ENCODE measurements at regions not wholly inside any gene's neighbourhood (a gene's known extent, or its start where the extent isn't known, plus 50 kb on each side); places are given as distances from the start of the nearest gene placed in this dataset.

DNA sequence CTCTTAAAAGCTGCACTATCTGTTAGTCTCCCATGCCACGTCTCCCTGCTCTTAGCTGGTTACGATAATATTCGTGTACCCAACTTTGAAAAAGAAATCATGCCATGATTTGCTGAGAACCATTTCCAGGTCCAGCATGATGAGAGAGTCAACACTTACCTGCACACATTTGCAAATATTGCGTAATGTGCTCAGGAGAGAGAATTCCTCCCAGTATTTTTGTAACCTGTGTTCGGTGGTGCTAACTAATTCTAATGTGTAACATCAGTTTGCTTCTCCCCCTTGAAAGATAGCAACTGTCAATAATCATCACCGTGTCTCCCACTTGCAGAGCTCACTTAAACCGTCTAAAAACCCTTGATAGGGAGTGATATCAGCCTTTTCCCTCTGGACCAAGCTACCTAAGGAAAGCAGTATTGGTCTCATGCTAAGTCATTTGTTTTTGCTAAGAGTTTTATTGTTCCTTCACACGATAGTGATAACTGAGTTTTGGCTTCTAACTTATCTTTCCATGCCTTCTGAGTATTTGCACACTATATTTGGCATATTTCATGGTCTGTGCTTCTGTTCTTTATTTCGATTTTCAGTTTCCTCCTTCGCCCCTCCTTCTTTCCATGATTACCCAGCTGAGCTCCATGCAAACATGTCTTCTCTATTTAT lies 61.1 kb upstream of the IRF2BP2 start:
- TF ChIP-seq, protein P1, sequence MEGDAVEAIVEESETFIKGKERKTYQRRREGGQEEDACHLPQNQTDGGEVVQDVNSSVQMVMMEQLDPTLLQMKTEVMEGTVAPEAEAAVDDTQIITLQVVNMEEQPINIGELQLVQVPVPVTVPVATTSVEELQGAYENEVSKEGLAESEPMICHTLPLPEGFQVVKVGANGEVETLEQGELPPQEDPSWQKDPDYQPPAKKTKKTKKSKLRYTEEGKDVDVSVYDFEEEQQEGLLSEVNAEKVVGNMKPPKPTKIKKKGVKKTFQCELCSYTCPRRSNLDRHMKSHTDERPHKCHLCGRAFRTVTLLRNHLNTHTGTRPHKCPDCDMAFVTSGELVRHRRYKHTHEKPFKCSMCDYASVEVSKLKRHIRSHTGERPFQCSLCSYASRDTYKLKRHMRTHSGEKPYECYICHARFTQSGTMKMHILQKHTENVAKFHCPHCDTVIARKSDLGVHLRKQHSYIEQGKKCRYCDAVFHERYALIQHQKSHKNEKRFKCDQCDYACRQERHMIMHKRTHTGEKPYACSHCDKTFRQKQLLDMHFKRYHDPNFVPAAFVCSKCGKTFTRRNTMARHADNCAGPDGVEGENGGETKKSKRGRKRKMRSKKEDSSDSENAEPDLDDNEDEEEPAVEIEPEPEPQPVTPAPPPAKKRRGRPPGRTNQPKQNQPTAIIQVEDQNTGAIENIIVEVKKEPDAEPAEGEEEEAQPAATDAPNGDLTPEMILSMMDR (IDR thresholded peaks at IDR 0.05): no peak
- TF ChIP-seq POLR2A (IDR thresholded peaks at IDR 0.05) (no peak), EP300 (IDR thresholded peaks at IDR 0.05) (no peak)
